GM23338 (cell line): ENCODE measurements at regions not wholly inside any gene's neighbourhood (a gene's known extent, or its start where the extent isn't known, plus 50 kb on each side); places are given as distances from the start of the nearest gene placed in this dataset.

Source experiments
- CREB1 ChIP-seq: fragments of 250-450 bp; sonication (Bioruptor Pico); IDR thresholded peaks from 2 replicates; pipeline ENCODE4 v1.5.0; 2020; ENCODE audit warnings: low read depth, mild to moderate bottlenecking, moderate library complexity
- CTCF ChIP-seq, 2 experiments: fragments of 200-600 bp in 1 of 2; sonication (generic) in 1 of 2; conservative IDR thresholded peaks; 2 replicates each; pipeline versions ENCODE4 v1.5.1 to v1.6.1; 2016 to 2017; ENCODE audit warnings: antibody characterized with exemption in 2 of 2, low read depth in 2 of 2, mild to moderate bottlenecking in 2 of 2, moderate library complexity in 1 of 2
- EZH2 ChIP-seq: fragments of 200-600 bp; sonication (generic); IDR thresholded peaks from one replicate; pipeline ENCODE4 v1.8.0; 2017; ENCODE audit warnings: antibody characterized with exemption, mild to moderate bottlenecking, low read depth; ENCODE audit not compliant: unreplicated experiment
- EZH2phosphoT487 ChIP-seq: fragments of 200-600 bp; sonication (generic); IDR thresholded peaks from one replicate; pipeline ENCODE4 v1.8.1; 2018; ENCODE audit warnings: antibody characterized with exemption; ENCODE audit not compliant: unreplicated experiment
- JUNB ChIP-seq: IDR thresholded peaks from one replicate; pipeline ENCODE4 v1.6.1; 2016; ENCODE audit warnings: antibody characterized with exemption; ENCODE audit not compliant: unreplicated experiment
- POLR2AphosphoS5 ChIP-seq: IDR thresholded peaks from 2 replicates; pipeline ENCODE4 v1.6.1; 2016; ENCODE audit warnings: antibody characterized with exemption, low read depth
- REST ChIP-seq: IDR thresholded peaks from one replicate; pipeline ENCODE4 v1.6.1; 2018; ENCODE audit warnings: antibody characterized with exemption; ENCODE audit not compliant: unreplicated experiment
- STAT1 ChIP-seq: IDR thresholded peaks from one replicate; pipeline ENCODE4 v1.6.1; 2016; ENCODE audit warnings: antibody characterized with exemption; ENCODE audit not compliant: unreplicated experiment
- ZNF331 ChIP-seq: fragments of 250-450 bp; sonication (Bioruptor Pico); IDR thresholded peaks from 2 replicates; pipeline ENCODE4 v1.5.0; 2020; ENCODE audit warnings: low read depth, mild to moderate bottlenecking, moderate library complexity

GRCh38 chr10:61354401-61354975 is 98.7 kb downstream of the TMEM26 start:
- TF ChIP-seq EZH2 (no peak), CTCF (conservative IDR thresholded peaks at IDR 0.05; ENCODE audit: low read depth in 2 of 2) (no peak), JUNB (no peak), EZH2phosphoT487 (no peak), STAT1 (no peak), POLR2AphosphoS5 (no peak), CREB1 (CRISPR knock-in tag) (no peak), REST (no peak), ZNF331 (CRISPR knock-in tag) (no peak)
